Activated CD4-positive, alpha-beta T cell treated with anti-CD3 and anti-CD28 coated beads, Interleukin-2, amount 50 U/mL, for 1 hour (primary cell): ENCODE measurements at regions not wholly inside any gene's neighbourhood (a gene's known extent, or its start where the extent isn't known, plus 50 kb on each side); places are given as distances from the start of the nearest gene placed in this dataset.
"Not testable (repeated sequence)": the region's sequence is repeated elsewhere in the genome, so short reads cannot be mapped to it uniquely, and the experiment has no call there.

Source experiments
- DNase-seq: peaks from one replicate; pipeline ENCODE4 v3.0.0-alpha.2; 2020

- DNase-seq = no peak
Observed at GRCh38 chr14:85159726-85160125, 370.2 kb upstream of the FLRT2 start.

DNA sequence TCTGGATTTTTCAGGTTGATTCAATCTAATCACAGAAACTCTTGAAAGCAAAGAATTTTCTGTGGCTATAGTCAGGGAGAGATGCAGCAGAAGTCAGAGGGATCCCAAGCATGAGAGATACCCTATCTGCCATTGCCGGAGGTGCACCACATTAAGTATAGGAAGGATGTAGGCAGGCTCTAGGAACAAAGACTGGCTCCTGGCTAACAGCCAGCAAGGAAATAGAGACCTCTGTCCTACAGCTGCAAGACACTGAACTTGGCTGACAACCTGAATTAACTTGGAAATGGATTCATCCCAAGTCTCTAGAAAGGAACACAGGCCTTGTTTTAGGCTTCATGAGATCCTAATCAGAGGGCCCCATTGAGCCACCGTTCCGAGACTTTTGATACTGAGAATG lies 364.9 kb upstream of the FLRT2 start:
- no peak for DNase-seq

DNA sequence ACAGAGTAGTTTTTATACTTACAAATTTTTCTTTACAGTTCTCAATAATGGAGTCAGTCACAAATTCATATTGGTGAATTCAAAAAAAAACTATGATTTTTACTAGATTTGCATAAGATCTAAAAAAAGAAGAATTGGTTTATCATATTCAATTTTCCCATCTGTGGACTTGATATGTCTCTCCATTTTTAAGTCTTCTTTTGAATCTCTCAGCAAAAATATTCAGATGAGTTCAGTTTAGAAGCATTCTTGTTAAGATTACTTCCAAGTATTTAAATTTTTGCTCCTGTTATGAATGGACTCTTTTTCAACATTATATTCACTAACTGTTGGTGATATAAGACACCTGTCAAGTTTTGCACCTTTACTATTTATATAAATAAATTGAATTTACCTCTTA lies 360.6 kb upstream of the FLRT2 start:
- DNase-seq = no peak

DNA sequence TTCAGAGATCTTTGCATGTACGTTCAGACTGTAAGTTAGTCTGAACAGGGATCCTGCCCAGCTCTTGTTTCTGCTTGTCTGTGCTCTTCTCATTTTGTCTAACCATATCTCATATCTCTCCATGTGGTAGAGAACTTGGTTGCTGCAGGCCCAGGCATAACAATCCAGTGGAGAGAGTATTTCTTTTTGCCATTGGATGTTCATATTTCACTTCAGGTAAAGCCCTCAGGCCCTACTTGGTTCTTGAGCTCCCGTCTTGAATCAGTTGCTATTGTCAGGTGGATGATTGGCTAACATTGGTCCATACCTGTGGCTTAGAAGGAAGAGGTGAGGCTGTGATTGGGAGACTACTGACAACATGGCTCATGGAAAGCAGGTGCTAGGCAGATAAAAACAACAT lies 357.7 kb upstream of the FLRT2 start:
- DNase-seq = no peak

DNA sequence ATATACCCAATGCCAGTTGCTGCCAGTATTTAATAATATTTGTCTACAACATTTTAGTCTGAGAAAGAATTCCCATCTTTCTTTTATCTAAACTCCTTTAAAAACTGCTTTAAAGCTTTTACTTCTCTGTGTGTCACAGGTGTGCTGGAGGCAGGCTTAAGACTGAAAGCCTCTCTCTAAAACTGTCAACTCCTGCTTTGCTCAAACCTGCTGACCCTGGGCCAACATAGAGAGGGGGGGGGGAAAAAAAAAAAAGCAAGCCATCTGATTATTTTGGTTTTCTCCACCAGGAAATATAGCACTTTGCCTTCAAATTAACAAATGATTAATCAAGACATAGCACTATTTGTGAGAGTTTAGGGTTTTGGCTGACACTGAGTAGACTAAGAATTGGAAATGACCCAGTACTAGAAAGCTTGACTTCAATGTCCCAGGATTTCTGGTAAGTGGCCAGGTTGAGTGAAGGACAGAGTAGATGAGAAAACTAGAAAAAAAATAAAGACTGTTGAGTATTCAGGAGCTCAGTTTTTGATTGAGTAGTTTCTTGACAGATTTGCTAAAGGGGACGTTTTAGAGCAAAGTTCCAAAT lies 357.0 kb upstream of the FLRT2 start:
- DNase-seq = no peak

GRCh38 chr14:85175556-85175955 lies 354.4 kb upstream of the FLRT2 start:
- DNase-seq = no peak

DNA sequence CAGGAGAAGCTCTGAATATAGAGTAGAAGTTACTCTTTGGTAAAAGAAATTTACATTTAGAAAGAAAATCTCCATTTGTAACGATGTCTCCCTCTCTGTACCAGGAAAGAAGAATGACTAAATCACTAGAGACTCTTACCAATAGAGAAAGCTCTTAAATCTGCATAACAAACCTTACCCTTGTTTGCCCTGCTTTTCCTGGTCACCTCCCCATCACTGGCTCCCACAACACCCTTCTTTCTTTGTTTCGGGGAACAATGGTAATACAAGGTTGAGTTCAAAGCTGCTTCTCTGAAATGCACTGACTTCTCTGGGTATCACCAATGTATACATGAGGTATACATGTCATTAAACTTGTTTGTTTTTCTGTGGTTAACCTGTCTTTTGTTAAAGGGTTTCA lies 351.1 kb upstream of the FLRT2 start:
- no peak for DNase-seq

DNA sequence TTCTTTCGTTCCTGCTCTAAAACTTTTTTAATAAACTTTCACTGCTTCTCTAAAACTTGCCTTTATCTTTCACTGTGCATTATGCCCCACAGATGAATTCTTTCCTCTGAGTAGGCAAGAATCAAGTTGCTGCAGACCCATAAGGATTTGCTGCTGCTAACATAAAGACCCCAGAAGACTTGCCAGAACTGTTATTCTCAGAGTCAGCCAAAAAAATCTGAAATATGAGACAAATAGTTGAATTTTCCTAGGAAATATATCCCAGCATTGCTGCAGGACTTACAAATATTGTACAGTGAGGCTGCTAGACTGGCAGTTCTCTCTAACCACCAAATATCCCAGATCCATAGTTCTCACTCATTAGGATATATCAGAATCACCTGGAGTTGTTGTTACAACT lies 349.1 kb upstream of the FLRT2 start:
- DNase-seq = no peak

DNA sequence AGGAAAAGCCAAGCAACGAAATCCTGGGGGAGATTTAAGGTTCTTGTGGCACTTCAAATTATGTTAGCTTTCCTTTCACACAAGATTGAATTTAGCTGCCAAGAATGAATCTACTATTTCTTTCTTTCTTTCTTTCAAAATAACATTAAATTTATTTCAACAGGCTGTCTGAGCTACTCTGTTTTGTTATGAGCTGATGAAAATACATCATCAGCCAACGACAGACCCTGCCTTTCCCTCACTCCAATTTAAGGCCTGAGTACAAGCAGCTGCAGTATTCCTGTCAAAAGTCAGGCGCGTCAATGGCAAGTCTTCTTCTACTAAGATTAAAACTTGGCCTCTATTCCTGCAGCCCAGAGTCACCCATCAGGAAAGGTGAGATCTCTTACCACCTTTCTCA lies 347.7 kb upstream of the FLRT2 start:
- no peak for DNase-seq

DNA sequence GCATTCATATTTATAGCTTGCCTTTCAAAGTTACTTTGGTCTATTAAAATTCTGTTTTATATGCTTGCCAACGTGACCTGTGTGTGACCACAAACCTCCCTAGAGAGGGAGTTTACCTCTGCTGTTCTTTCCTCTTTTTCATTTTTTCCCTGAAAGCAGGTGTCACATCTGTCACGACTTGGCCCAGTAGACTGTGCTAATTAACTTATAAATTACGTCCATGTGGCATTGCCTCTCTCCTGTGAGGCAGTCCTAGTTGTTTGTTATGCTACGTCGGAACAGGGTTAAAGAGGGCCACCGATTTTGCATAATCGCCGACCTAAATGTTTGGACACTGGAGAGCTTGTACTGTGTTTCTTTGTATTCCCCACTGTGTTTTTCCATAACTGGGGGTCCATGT lies 343.9 kb upstream of the FLRT2 start:
- no peak for DNase-seq

GRCh38 chr14:85187521-85187920 lies 342.4 kb upstream of the FLRT2 start:
- no peak for DNase-seq

DNA sequence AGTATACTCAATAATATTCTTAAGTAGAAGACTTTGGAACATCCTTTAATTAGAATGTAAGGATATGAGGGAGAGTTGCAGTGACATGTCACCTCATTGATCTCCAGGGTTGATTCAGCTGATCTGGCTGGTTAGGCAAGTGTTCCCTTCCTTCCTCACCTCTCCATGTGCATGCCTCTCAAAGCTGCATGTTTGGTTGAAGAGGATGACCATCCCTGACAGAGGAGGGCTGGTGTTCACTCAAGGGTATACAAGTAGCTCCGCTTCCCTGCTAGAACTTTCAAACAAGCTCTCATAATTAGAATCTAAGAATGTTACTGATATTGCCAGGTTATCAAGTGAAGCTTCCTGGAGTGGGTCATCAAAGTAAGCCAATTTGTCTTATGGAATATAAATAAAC lies 341.1 kb upstream of the FLRT2 start:
- DNase-seq = no peak

DNA sequence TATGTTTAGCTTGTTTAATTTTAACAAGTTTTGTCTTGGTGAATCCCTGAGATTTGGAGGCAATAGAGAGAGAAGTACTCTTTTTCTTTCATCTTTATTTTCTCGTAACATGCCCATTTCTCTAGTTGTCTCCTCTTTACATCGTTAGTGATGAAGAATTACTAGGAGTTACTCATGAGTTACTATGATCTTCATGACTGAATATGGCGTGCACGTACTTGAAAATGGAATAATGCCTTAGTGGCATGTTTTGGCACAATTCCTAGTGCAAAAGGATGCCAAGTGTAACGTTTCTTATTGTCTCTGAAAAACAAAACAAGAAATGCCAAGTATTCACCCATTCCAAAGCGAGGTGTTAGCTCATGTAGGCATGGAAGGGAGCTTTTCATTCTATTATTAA lies 340.7 kb upstream of the FLRT2 start:
- DNase-seq = not testable (repeated sequence)

DNA sequence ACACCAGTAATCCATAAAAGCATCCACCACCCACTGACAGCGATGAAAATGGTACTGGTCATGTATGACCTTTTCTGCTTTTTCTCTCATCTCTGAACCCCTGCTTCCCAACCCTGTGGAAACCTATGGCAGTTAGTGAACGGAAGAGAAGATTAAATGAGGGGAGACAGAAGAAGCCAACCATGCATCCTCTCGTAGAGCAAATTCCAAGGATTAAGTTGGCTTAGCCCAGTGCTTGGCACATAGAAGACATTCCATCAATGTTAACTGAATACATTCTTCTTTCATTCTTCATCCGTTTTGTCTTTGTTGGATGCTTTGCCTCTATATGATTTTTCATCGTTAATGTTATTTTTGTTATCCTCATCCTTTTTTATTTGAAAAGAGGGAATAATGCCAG lies 339.7 kb upstream of the FLRT2 start:
- DNase-seq = no peak

- DNase-seq = no peak
Observed at GRCh38 chr14:85191986-85192385, 338.0 kb upstream of the FLRT2 start.

DNA sequence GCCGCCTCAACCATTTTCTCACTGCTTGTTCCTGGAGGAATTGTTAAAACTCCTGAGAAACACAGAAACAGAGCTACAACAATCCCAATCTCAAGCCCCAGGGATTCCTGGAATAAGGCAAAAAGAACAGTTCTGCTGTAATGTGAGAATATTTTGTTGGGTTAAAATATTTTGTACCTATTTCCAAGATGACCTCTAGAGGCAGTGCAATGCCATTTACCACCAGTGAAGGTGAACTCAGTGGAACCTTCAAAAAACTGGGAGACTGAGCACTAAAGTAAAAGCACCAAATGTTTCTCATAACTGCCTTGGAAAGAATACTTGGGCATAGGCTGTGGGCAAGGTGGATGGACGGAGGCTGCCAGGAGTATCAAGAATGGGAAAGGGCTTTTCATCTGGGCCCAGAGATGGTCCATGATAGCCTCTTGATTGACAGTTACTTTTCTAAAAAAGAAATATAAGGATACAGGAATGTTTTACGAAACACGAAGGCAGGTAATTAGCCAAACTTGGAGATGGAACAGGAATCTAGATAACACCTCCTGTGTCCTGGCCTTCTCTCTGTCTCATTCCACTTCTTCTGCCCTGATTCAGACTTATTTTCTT lies 334.0 kb upstream of the FLRT2 start:
- no peak for DNase-seq

- DNase-seq = no peak
Observed at GRCh38 chr14:85198001-85198400, 331.9 kb upstream of the FLRT2 start.

DNA sequence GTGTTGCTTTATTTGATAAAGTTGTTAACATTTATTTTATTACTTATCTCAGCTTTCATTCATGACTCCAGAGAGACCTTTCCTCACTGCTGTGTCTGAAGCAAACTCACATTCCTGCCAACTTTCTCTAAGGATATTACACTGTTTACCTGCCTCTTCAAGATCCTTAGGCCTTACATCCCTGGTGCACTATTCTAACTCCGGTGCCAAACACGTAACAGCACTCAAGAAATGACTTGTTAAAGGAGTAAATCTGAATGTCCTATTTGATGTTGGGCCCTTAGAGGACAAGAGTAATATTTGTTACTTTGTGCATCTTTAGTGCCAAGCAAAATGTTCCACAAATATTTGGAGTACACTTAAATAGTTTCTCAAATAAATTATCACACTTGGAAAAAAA lies 324.1 kb upstream of the FLRT2 start:
- DNase-seq = no peak

DNA sequence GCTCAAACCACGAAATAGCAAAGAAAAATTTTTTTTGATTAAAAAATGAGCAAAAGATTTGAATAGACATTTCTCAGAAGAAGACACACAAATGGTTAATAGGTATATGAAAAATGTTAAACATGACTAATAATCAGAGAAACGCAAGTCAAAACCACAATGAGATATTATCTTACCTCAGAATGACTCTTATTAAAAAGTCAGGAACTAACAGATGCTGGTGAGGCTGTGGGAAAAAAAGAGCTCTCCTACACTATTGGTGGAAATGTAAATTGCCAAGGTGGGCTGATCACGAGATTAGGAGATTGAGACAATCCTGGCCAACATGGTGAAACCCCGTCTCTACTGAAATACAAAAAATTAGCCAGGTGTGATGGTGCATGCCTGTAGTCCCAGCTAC lies 315.5 kb upstream of the FLRT2 start:
- DNase-seq = no peak

- DNase-seq = no peak
Observed at GRCh38 chr14:85217412-85217811, 312.5 kb upstream of the FLRT2 start.

DNA sequence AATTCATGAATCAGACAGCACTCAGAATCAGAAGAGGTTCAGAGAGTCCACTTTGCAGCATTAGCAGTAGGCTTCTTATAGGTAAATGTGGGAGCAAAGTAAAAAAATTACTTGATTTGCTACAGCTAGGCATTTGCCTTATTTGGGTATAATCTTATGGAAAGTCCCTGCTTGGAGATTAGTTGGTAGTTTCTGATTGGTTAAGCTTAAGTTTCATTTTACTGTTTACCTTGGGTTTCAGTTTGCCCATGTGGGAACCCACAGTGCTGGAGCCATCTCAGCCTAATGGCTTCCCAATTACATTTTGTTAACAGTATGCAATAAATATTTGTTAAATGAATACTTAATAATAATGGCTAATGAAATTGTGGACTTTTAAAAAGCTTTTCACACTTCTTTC lies 311.0 kb upstream of the FLRT2 start:
- DNase-seq = no peak

DNA sequence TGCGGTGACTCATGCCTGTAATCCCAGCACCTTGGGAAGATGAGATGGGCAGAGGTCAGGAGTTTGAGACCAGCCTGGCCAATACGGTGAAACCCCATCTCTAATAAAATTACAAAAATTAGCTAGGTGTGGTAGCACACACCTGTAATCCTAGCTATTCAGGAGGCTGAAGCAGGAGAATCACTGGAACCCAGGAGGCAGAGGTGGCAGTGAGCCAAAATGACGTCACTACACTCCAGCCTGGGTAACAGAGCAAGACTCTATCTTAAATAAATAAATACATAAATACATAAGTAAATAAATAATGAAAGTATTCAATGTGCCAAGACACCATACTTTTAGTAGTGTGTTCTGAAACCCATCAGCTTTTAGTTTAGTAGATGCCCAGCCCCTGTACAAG lies 308.1 kb upstream of the FLRT2 start:
- DNase-seq = no peak

- DNase-seq = no peak
Observed at GRCh38 chr14:85222341-85222740, 307.6 kb upstream of the FLRT2 start.

GRCh38 chr14:85223667-85224066 lies 306.3 kb upstream of the FLRT2 start:
- DNase-seq = no peak

- DNase-seq = no peak
Observed at GRCh38 chr14:85224241-85224640, 305.7 kb upstream of the FLRT2 start.

DNA sequence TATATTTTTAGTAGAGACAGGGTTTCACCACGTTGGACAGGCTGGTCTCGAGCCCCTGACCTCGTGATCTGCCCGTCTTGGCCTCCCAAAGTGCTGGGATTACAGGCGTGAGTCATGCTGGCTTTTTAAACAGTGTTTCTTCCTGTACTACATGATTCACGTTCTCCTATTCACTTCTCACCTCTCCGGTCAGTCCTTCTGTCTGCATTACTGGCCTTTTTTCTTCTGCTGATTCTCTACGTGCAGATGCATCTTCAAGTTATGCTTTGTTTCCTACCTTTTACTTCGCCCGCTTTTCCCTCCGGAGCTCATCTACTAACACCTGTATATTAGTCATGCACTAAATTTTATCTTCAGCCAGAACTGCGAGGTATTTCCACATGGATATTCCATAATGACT lies 296.2 kb upstream of the FLRT2 start:
- DNase-seq = no peak
